Anterior cingulate cortex (tissue), 58 donors: ENCODE measurements at regions not wholly inside any gene's neighbourhood (a gene's known extent, or its start where the extent isn't known, plus 50 kb on each side); places are given as distances from the start of the nearest gene placed in this dataset.

Source experiments
- DNase-seq, 58 donors: peaks; one replicate each; lab custom pipeline; 2025; lab: John Stamatoyannopoulos, UW

DNA sequence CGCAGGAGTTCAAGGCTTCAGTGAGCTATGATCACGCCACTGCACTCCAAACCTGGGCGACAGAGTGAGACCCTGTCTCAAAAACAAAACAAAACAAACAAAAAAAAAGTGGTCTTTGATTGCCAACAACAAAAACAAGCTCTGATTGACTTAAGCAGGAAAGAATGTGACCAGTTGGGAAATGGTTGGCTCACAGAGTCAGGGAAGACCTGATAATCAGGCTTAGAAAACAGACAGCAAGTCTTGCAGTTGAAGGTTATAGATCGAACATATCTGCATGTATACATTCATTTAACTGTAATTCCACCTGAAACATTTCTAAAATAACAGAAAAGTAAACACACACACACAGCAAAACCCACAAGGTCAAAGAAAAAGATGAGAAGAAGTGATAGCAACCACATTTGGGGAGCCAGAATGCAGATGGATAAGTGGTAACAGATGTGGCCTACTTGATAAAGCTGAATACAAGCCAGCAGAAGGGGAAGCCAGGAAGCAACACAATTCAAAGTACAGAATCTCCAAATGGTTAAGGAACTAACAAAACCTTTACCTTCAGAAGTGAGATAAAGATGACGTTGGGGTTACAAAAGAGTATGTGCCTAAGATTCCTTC is 699.9 kb upstream of the ZNF385D start:
- DNase-seq: no peak

GRCh38 chr3:22451501-22451900 is 700.5 kb upstream of the ZNF385D start:
- no peak for DNase-seq

DNA sequence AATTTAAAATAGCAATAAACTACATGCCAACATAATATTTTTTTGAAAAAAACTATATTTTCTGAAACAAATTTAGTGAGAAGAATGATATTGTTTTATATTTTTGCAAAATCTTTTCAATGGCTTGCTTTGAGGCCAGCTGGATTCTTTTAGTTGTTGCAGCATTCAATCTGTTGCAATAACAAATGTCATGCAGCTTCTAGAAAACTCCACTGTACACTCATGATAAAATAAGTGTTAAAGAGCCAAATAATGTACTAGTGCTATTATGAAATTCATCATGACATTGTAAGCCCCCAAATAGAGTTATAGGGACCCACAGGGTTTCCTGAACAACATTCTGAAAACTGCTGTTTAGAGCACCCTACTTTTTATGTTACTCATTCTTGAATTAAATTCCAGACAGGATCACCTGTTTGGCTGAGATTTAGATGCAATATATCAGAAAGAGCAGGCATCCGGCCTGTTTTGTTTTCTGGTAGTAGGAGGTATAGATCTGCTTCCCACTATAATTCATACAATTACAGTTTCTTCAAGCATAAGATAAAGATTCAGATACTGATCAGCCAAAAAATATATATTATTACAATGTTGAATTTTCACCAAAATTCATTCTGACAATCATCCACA is 703.0 kb upstream of the ZNF385D start:
- no peak for DNase-seq

DNA sequence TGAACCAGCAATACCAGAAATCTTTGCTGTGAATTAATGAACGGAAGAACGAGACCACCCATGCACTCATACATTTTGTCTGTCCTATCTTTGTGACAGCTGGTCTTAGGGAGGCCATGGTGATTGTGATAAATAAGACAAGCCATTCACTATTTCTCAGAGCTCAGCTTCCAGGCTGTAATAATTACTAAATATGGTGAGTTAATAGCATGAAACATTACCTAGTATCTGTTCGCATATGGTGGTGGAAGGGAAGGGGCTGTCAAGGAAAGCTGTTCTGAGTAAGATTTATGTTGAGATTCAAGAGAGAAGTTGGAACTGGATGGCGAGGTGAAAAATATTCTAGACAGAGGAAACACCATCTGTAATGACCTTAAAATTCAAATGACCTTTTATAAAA is 719.0 kb upstream of the ZNF385D start:
- no peak for DNase-seq

- no peak for DNase-seq
These were observed 720.5 kb upstream of the ZNF385D start for GRCh38 chr3:22471557-22471956.

GRCh38 chr3:22474706-22475445 is 723.9 kb upstream of the ZNF385D start:
- no peak for DNase-seq

- no peak for DNase-seq
These were observed 724.7 kb upstream of the ZNF385D start for GRCh38 chr3:22475665-22476240.

DNA sequence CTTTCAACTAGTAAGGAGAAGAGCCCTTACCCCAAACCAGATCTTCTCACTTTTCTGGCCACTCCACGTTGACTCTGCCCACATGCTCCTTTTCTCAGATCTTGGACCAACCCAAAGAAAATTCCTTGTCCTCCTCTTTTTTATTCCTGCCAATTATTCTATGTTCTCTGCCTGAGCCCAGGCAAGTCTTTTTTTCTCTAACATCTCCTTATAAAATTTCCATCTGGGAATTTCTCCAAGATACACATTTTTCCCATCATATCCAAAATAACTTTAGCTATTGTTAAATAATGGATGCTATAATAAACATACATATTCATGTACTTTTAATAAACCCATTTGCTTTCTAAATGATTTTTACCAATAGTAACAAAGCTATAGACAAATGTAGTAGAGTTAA is 726.0 kb upstream of the ZNF385D start:
- DNase-seq: no peak

DNA sequence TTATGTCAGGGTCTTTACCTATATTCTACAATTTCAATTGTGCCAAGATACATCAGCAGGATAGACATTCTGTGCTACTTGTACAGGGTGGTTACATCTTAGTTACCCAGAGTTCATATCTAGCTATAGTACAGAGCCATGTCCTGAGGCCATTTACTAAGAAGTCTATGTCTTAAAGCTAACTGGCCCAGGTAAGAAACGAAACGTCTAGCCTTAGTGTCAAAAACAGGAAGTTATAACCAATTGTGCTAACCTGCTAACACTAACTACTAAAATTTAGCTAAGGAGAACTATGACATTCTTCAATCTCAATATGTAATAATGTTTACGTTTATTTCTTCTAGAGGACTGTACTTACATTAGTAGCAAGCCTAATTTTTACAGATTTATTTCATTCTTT is 717.2 kb upstream of the UBE2E2 start:
- DNase-seq: no peak

GRCh38 chr3:22490747-22491146 is 712.4 kb upstream of the UBE2E2 start:
- no peak for DNase-seq

DNA sequence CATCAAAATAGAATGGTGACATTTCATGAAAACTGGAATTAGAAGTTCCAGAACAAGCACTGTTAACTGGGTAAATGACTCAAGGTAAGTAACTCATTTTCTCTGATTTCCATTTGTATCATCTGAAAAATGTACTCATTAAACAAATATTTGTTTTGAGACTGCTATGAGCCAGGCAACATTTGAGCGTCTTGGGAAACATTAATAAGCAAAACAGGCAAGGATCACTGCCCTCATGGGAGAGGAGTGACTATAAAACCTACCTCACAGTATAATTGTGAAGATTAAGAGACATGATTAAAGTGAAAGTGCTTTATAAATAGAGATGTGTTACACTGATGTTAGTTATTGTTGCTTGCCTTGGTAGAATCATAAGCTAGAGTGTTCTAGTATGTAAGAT is 711.8 kb upstream of the UBE2E2 start:
- no peak for DNase-seq

GRCh38 chr3:22492342-22492741 is 710.8 kb upstream of the UBE2E2 start:
- no peak for DNase-seq

DNA sequence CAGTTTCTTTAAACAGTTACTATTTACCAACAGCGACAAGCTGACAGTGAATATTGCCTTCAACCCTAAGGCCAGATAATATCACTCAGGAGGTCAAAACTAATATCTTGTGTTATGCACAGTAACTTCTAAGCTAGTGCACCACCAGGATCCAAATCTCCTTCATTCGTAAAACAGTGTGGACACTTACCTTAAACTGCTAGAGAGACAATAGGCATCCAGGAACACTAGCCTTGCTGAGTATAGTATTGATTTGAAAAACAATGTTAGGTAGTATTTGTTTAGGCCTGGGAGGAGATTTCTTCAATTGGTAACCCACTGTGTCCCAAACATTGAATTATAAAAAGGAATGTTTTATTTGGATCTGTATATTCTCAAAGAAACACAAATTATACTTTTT is 707.9 kb upstream of the UBE2E2 start:
- no peak for DNase-seq

DNA sequence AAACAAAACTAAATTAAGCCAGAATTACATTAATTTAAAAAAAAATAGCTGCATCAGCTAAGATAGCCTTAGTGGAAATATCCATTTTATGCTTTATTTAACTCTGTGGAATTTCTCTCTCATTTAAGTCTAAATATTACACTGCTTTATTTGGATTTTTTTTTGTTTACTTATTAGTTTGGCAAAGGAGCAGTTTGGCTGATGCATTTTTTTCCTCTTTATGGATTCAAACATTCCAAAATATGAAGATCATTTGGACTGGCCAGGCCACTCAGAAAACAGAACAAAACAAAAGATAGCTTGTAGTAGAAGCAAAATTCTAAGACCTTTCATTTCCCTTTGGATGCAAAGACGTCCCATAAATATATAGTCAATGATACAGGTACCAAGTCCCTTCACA is 707.3 kb upstream of the UBE2E2 start:
- no peak for DNase-seq

DNA sequence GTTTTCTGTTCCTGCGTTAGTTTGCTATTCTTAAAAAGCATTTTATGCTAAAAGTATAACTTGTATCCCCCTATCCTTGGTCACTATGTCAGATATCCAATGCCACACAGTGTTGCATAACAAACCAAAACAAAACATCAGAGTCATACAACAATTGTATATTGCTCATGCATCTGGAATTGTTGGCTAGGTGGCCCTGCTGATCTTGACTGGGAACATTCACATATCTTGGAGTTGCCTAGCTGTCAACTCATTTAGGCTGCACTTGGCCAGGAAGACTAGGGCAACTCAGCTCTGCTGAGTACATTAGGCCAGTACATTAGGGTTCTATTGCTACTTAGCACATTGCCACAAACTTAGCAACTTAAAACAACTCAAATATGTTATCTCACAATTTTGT is 706.5 kb upstream of the UBE2E2 start:
- no peak for DNase-seq

GRCh38 chr3:22506871-22507270 is 696.3 kb upstream of the UBE2E2 start:
- no peak for DNase-seq

- DNase-seq: no peak
These were observed 695.4 kb upstream of the UBE2E2 start for GRCh38 chr3:22507709-22508108.

GRCh38 chr3:22523925-22524324 is 679.2 kb upstream of the UBE2E2 start:
- no peak for DNase-seq

- DNase-seq: no peak
These were observed 676.8 kb upstream of the UBE2E2 start for GRCh38 chr3:22526266-22526837.

GRCh38 chr3:22536541-22536940 is 666.6 kb upstream of the UBE2E2 start:
- no peak for DNase-seq

GRCh38 chr3:22537560-22537959 is 665.6 kb upstream of the UBE2E2 start:
- no peak for DNase-seq
